ENCODE measurements at regions not wholly inside any gene's neighbourhood (a gene's known extent, or its start where the extent isn't known, plus 50 kb on each side); places are given as distances from the start of the nearest gene placed in this dataset.

DNA sequence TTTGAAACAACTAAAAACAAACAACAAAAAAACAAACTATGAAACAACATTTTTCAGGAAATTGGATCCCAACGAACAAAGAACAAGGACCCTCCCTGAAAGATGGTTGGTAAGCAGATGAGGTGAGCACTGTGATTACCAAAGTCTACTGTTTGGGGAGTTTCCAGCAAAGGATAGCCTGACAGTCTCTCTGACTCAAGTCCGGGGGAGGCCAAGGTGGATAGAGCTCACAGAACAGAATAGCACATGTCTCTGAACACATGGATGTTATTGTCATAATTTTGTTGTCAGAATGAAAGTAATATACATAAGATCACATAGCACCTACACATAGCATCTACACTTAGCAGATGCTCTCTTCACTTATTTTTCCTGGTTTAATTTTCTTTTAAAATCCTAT is 501.3 kb upstream of the TENM4 start:
- DNase-seq (ENCODE audit: low read depth, low spot score) (no peak), ATAC-seq (no peak)
- Histone ChIP-seq H3K36me3 (ENCODE audit: control insufficient read depth, insufficient read depth, low read length) (no peaks in the 10 kb centered on the region), H3K4me1 (ENCODE audit: control insufficient read depth, insufficient read depth, low read length) (no peaks in the 10 kb centered on the region), H3K9me3 (ENCODE audit: control insufficient read depth, insufficient read depth, low read depth, low read length) (no peaks in the 10 kb centered on the region; the same call in 1 of the 2 replicates), H3K4me3 (ENCODE audit: low read depth in 2 of 2, low read length in 2 of 2) (no peak overlapping the region), H3K27ac (ENCODE audit: low read length) (no peak overlapping the region), H3K27me3 (ENCODE audit: control insufficient read depth, insufficient read depth, low read length) (no peaks in the 10 kb centered on the region; the same call in 1 of the 2 replicates)
- TF ChIP-seq SIN3A (IDR thresholded peaks at IDR 0.05; ENCODE audit: borderline replicate concordance, insufficient read depth, low read depth, low read length): no peak
- no TSS peak for BruUV-seq (replicated peaks)
- CTCF ChIA-PET: no interaction called here
- in situ Hi-C loops (cut with HindIII; ENCODE audit: low pct_unique_long_range_greater_than_20kb, low sequenced_read_pairs) (no loop called here), intact Hi-C loops (cut with micrococcal nuclease; ENCODE audit: unreplicated experiment) (no loop called here)
- POLR2A ChIA-PET: no interaction called here

DNA sequence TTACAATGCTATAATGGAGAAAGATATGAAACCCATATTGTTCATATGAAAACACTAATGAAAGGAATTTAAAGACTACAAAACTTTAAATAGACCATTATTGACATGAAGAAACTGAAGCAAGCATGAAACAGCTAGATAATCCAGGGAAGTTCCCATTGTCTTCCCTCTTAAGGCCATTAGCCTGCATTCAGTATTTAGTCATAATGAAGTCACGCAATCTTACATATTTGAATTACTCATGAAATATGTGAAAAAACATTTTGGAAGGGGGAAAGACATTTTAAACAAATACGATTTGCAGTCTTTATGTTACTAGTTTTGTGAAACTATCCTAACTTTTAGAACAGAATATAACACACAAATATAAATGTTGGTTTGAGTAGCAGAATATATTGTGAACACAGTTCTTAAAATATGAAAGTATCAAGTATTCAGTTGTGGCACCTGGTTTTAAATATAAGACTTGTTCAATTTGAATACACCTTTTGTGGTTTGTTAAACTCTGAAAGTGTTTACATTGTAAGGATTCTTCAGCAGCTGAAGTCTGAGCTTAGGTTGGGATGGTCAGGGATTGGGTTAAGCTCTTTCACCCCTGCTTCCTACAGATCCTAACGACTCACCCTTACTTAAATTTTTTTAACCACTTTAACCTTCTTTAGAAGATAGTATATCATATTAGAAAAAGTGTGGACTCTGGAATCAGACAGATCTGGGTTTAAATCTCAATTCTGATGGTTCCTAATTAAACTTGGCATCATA is 500.3 kb upstream of the TENM4 start:
- Histone ChIP-seq H3K4me3 (ENCODE audit: low read depth in 2 of 2, low read length in 2 of 2) (no peak overlapping the region), H3K9me3 (ENCODE audit: control insufficient read depth, insufficient read depth, low read depth, low read length) (no peaks in the 10 kb centered on the region; the same call in 1 of the 2 replicates), H3K36me3 (ENCODE audit: control insufficient read depth, insufficient read depth, low read length) (no peaks in the 10 kb centered on the region), H3K4me1 (ENCODE audit: control insufficient read depth, insufficient read depth, low read length) (no peaks in the 10 kb centered on the region), H3K27me3 (ENCODE audit: control insufficient read depth, insufficient read depth, low read length) (no peaks in the 10 kb centered on the region; the same call in 1 of the 2 replicates), H3K27ac (ENCODE audit: low read length) (no peak overlapping the region)
- DNase-seq (ENCODE audit: low read depth, low spot score): no peak
- no peak for ATAC-seq
- in situ Hi-C loops (cut with HindIII; ENCODE audit: low pct_unique_long_range_greater_than_20kb, low sequenced_read_pairs) (no loop called here), intact Hi-C loops (cut with micrococcal nuclease; ENCODE audit: unreplicated experiment) (no loop called here)
- TF ChIP-seq SIN3A (IDR thresholded peaks at IDR 0.05; ENCODE audit: borderline replicate concordance, insufficient read depth, low read depth, low read length): no peak
- TF ChIP-seq, protein P1, sequence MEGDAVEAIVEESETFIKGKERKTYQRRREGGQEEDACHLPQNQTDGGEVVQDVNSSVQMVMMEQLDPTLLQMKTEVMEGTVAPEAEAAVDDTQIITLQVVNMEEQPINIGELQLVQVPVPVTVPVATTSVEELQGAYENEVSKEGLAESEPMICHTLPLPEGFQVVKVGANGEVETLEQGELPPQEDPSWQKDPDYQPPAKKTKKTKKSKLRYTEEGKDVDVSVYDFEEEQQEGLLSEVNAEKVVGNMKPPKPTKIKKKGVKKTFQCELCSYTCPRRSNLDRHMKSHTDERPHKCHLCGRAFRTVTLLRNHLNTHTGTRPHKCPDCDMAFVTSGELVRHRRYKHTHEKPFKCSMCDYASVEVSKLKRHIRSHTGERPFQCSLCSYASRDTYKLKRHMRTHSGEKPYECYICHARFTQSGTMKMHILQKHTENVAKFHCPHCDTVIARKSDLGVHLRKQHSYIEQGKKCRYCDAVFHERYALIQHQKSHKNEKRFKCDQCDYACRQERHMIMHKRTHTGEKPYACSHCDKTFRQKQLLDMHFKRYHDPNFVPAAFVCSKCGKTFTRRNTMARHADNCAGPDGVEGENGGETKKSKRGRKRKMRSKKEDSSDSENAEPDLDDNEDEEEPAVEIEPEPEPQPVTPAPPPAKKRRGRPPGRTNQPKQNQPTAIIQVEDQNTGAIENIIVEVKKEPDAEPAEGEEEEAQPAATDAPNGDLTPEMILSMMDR (IDR thresholded peaks at IDR 0.05): no peak
- TF ChIP-seq POLR2AphosphoS5 (IDR thresholded peaks at IDR 0.05; ENCODE audit: low read depth, low read length): no peak
- TF ChIP-seq, protein P2, sequence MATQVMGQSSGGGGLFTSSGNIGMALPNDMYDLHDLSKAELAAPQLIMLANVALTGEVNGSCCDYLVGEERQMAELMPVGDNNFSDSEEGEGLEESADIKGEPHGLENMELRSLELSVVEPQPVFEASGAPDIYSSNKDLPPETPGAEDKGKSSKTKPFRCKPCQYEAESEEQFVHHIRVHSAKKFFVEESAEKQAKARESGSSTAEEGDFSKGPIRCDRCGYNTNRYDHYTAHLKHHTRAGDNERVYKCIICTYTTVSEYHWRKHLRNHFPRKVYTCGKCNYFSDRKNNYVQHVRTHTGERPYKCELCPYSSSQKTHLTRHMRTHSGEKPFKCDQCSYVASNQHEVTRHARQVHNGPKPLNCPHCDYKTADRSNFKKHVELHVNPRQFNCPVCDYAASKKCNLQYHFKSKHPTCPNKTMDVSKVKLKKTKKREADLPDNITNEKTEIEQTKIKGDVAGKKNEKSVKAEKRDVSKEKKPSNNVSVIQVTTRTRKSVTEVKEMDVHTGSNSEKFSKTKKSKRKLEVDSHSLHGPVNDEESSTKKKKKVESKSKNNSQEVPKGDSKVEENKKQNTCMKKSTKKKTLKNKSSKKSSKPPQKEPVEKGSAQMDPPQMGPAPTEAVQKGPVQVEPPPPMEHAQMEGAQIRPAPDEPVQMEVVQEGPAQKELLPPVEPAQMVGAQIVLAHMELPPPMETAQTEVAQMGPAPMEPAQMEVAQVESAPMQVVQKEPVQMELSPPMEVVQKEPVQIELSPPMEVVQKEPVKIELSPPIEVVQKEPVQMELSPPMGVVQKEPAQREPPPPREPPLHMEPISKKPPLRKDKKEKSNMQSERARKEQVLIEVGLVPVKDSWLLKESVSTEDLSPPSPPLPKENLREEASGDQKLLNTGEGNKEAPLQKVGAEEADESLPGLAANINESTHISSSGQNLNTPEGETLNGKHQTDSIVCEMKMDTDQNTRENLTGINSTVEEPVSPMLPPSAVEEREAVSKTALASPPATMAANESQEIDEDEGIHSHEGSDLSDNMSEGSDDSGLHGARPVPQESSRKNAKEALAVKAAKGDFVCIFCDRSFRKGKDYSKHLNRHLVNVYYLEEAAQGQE (IDR thresholded peaks at IDR 0.05; ENCODE audit: insufficient read depth in 1 of 2, low read depth in 2 of 2, low read length in 1 of 2): no peak
- TF ChIP-seq TCF7L2 (IDR thresholded peaks at IDR 0.05; ENCODE audit: low read depth, low read length): no peak
- no TSS peak for BruUV-seq (replicated peaks)
- POLR2A ChIA-PET: no interaction called here
- CTCF ChIA-PET: no interaction called here

DNA sequence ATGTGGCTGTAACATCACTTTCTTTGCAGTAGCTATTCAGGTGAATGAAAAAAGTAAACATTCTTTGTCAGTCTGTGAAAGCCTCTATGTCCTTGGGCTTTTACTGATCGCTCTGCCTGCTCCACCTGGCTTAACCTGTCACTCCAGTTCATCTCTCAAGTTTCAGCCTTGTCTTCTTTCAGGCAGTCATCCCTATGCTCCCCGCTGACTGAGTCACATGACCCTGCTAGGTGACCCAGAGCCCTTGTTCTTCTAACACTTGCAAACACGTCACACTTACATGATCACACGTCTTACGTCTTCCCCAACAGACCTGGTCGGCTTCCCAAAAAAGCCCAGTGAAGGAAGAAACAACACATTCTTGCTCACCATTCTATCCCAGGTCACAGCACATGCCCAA is 499.3 kb upstream of the TENM4 start:
- CTCF ChIA-PET: no interaction called here
- no peaks in the 10 kb centered on the region for H3K4me1 ChIP-seq (ENCODE audit: control insufficient read depth, insufficient read depth, low read length)
- H3K4me3 ChIP-seq (ENCODE audit: low read depth in 2 of 2, low read length in 2 of 2): no peak overlapping the region
- intact Hi-C loops (cut with micrococcal nuclease; ENCODE audit: unreplicated experiment): no loop called here
- BruUV-seq (replicated peaks): no TSS peak
- in situ Hi-C loops (cut with HindIII; ENCODE audit: low pct_unique_long_range_greater_than_20kb, low sequenced_read_pairs): no loop called here
- H3K27ac ChIP-seq (ENCODE audit: low read length): no peak overlapping the region
- POLR2A ChIA-PET: no interaction called here
- ATAC-seq (no peak), DNase-seq (ENCODE audit: low read depth, low spot score) (no peak)
- no peaks in the 10 kb centered on the region for H3K36me3 ChIP-seq (ENCODE audit: control insufficient read depth, insufficient read depth, low read length)
- TF ChIP-seq POLR2AphosphoS5 (IDR thresholded peaks at IDR 0.05; ENCODE audit: low read depth, low read length) (no peak), TCF7L2 (IDR thresholded peaks at IDR 0.05; ENCODE audit: low read depth, low read length) (no peak), SIN3A (IDR thresholded peaks at IDR 0.05; ENCODE audit: borderline replicate concordance, insufficient read depth, low read depth, low read length) (no peak)
- TF ChIP-seq, protein P2 (IDR thresholded peaks at IDR 0.05; ENCODE audit: insufficient read depth in 1 of 2, low read depth in 2 of 2, low read length in 1 of 2): no peak
- TF ChIP-seq, protein P1 (IDR thresholded peaks at IDR 0.05): no peak
- no peaks in the 10 kb centered on the region; the same call in 1 of the 2 replicates for H3K27me3 ChIP-seq (ENCODE audit: control insufficient read depth, insufficient read depth, low read length)
- H3K9me3 ChIP-seq (ENCODE audit: control insufficient read depth, insufficient read depth, low read depth, low read length): no peaks in the 10 kb centered on the region; the same call in 1 of the 2 replicates

Data from Panc1 (cell line).